ENCODE measurements at regions not wholly inside any gene's neighbourhood (a gene's known extent, or its start where the extent isn't known, plus 50 kb on each side); places are given as distances from the start of the nearest gene placed in this dataset.

DNA sequence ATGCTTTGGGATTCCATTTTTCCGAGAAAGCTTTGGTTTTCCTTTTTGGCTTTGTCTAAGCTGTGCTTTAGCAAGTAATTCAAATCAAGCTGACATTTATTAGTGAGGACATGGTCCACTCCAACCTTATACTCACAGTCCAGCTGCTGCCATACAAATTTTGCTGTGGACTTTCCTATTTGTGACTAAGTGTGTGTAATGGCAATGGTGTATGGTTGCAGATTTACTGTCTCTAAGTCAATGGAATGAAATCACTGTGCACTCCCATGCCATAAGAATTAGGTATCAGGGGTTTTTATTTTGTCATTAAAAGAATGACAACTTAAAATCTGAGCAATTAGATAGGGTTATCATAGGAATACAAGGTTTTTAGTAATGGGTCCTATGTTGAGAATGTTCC is 530.0 kb downstream of the CCDC171 start:
- H3K4me3 ChIP-seq (ENCODE audit: insufficient read depth, low read length) = no peak overlapping the region
- no peaks in the 10 kb centered on the region for H3K36me3 ChIP-seq (ENCODE audit: insufficient read depth, low read length)
- no peak overlapping the region for H3K27ac ChIP-seq (ENCODE audit: low read depth, low read length)
- DNase-seq (ENCODE audit: insufficient read length, low spot score, missing footprints) = no peak
- no peaks in the 10 kb centered on the region for H3K79me2 ChIP-seq (ENCODE audit: insufficient read depth, low read length)
- no peaks in the 10 kb centered on the region for H3K4me1 ChIP-seq (ENCODE audit: insufficient read depth, low read length)
- no peak overlapping the region for H2AFZ ChIP-seq (ENCODE audit: low read length)
- no peaks in the 10 kb centered on the region for H4K20me1 ChIP-seq (ENCODE audit: insufficient read depth, low read length)
- no peaks in the 10 kb centered on the region for H3K27me3 ChIP-seq (ENCODE audit: insufficient read depth, low read length)
- no peaks in the 10 kb centered on the region for H3K9me3 ChIP-seq (ENCODE audit: low read depth, low read length)
- TF ChIP-seq, protein P1, sequence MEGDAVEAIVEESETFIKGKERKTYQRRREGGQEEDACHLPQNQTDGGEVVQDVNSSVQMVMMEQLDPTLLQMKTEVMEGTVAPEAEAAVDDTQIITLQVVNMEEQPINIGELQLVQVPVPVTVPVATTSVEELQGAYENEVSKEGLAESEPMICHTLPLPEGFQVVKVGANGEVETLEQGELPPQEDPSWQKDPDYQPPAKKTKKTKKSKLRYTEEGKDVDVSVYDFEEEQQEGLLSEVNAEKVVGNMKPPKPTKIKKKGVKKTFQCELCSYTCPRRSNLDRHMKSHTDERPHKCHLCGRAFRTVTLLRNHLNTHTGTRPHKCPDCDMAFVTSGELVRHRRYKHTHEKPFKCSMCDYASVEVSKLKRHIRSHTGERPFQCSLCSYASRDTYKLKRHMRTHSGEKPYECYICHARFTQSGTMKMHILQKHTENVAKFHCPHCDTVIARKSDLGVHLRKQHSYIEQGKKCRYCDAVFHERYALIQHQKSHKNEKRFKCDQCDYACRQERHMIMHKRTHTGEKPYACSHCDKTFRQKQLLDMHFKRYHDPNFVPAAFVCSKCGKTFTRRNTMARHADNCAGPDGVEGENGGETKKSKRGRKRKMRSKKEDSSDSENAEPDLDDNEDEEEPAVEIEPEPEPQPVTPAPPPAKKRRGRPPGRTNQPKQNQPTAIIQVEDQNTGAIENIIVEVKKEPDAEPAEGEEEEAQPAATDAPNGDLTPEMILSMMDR (IDR thresholded peaks at IDR 0.05; ENCODE audit: extremely low read depth, low read depth, low read length) = no peak
- no peak overlapping the region for H3K4me2 ChIP-seq (ENCODE audit: insufficient read depth, low read length)

DNA sequence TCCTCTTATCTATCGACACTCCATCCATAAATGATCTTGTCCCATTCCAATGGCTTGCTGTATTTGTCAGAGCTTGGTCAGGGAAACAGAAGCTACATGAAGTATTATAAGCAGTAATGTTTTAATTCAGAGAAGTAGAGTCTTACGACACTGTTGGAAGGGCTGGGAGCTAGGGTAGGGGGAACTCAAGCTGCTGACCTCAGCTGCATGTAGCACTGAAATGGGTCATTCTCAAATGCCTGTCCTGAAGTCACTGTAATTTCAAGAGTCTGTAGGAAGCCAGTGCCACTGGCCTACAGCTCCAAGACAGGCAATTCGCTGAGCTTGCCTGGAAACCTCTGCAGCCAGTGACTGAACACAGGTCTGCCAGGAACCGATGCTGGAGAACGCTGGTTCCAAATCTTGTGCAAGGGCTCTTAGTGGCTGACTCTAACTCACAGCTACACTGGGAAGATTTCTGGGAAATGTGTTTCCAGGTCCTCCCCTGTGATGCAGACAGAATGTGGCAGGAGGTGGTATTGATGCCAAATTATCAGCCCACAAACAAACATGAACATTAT is 532.4 kb downstream of the CCDC171 start:
- TF ChIP-seq, protein P1 (IDR thresholded peaks at IDR 0.05; ENCODE audit: extremely low read depth, low read depth, low read length) = no peak
- no peaks in the 10 kb centered on the region for H3K36me3 ChIP-seq (ENCODE audit: insufficient read depth, low read length)
- no peak for DNase-seq (ENCODE audit: insufficient read length, low spot score, missing footprints)
- no peaks in the 10 kb centered on the region for H3K79me2 ChIP-seq (ENCODE audit: insufficient read depth, low read length)
- H3K27ac ChIP-seq (ENCODE audit: low read depth, low read length) = no peak overlapping the region
- no peak overlapping the region for H2AFZ ChIP-seq (ENCODE audit: low read length)
- H3K4me1 ChIP-seq (ENCODE audit: insufficient read depth, low read length) = no peaks in the 10 kb centered on the region
- H4K20me1 ChIP-seq (ENCODE audit: insufficient read depth, low read length) = no peaks in the 10 kb centered on the region
- H3K4me2 ChIP-seq (ENCODE audit: insufficient read depth, low read length) = no peak overlapping the region
- no peaks in the 10 kb centered on the region for H3K27me3 ChIP-seq (ENCODE audit: insufficient read depth, low read length)
- no peaks in the 10 kb centered on the region for H3K9me3 ChIP-seq (ENCODE audit: low read depth, low read length)
- H3K4me3 ChIP-seq (ENCODE audit: insufficient read depth, low read length) = no peak overlapping the region

- TF ChIP-seq, protein P1 (IDR thresholded peaks at IDR 0.05; ENCODE audit: extremely low read depth, low read depth, low read length) = no peak
- H3K4me2 ChIP-seq (ENCODE audit: insufficient read depth, low read length) = no peak overlapping the region
- H3K9me3 ChIP-seq (ENCODE audit: low read depth, low read length) = no peaks in the 10 kb centered on the region
- H3K36me3 ChIP-seq (ENCODE audit: insufficient read depth, low read length) = no peaks in the 10 kb centered on the region
- no peaks in the 10 kb centered on the region for H3K27me3 ChIP-seq (ENCODE audit: insufficient read depth, low read length)
- no peak overlapping the region for H2AFZ ChIP-seq (ENCODE audit: low read length)
- peaks cover 9% of the 10 kb centered on the region for H3K4me1 ChIP-seq (ENCODE audit: insufficient read depth, low read length)
- no peak for DNase-seq (ENCODE audit: insufficient read length, low spot score, missing footprints)
- no peaks in the 10 kb centered on the region for H4K20me1 ChIP-seq (ENCODE audit: insufficient read depth, low read length)
- H3K79me2 ChIP-seq (ENCODE audit: insufficient read depth, low read length) = no peaks in the 10 kb centered on the region
- H3K4me3 ChIP-seq (ENCODE audit: insufficient read depth, low read length) = no peak overlapping the region
- H3K27ac ChIP-seq (ENCODE audit: low read depth, low read length) = no peak overlapping the region
Measured at GRCh38 chr9:16090907-16091629, 538.2 kb downstream of the CCDC171 start.

Measured in osteoblast (primary cell).